H9 (cell line): ENCODE measurements at regions not wholly inside any gene's neighbourhood (a gene's known extent, or its start where the extent isn't known, plus 50 kb on each side); places are given as distances from the start of the nearest gene placed in this dataset.

ENCODE experiments used
- DNase-seq: peaks from one replicate; pipeline ENCODE4 v3.0.0-alpha.2; 2017
- H2AFZ ChIP-seq: one replicate; pipeline ENCODE4 v1.6.1; 2013; ENCODE audit warnings: mild to moderate bottlenecking, low read length, control low read depth, moderate library complexity
- H2AK5ac ChIP-seq: 2 replicates; pipeline ENCODE4 v1.6.1; 2013; ENCODE audit warnings: low read length, control low read depth, mixed read lengths; ENCODE audit not compliant: insufficient read length
- H2BK120ac ChIP-seq: one replicate; pipeline ENCODE4 v1.6.1; 2013; ENCODE audit warnings: low read depth, mild to moderate bottlenecking, low read length, control low read depth, inconsistent platforms; ENCODE audit not compliant: poor library complexity, severe bottlenecking
- H2BK12ac ChIP-seq: 2 replicates; pipeline ENCODE4 v1.6.1; 2013; ENCODE audit warnings: low read length, control low read depth, mixed read lengths, low read depth; ENCODE audit not compliant: insufficient read length
- H2BK15ac ChIP-seq: 2 replicates; pipeline ENCODE4 v1.6.1; 2013; ENCODE audit warnings: low read depth, low read length, control low read depth
- H2BK20ac ChIP-seq: one replicate; pipeline ENCODE4 v1.6.1; 2013; ENCODE audit warnings: low read depth, mild to moderate bottlenecking, low read length, control low read depth, inconsistent platforms; ENCODE audit not compliant: poor library complexity, severe bottlenecking
- H2BK5ac ChIP-seq: 2 replicates; pipeline ENCODE4 v1.6.1; 2013; ENCODE audit warnings: low read length, control low read depth, mixed read lengths; ENCODE audit not compliant: insufficient read length
- H3K14ac ChIP-seq: 2 replicates; pipeline ENCODE4 v1.6.1; 2013; ENCODE audit warnings: low read length, control low read depth; ENCODE audit not compliant: insufficient read depth
- H3K18ac ChIP-seq: 2 replicates; pipeline ENCODE4 v1.6.1; 2013; ENCODE audit warnings: low read depth, mild to moderate bottlenecking, mixed read lengths, low read length, control low read depth; ENCODE audit not compliant: insufficient read length
- H3K23ac ChIP-seq: 2 replicates; pipeline ENCODE4 v1.6.1; 2013; ENCODE audit warnings: low read length, control low read depth, mixed read lengths, low read depth; ENCODE audit not compliant: insufficient read length
- H3K23me2 ChIP-seq: 2 replicates; pipeline ENCODE4 v1.6.1; 2013; ENCODE audit warnings: low read depth, mild to moderate bottlenecking, mixed read lengths, low read length, control low read depth; ENCODE audit not compliant: insufficient read length, poor library complexity, severe bottlenecking
- H3K27ac ChIP-seq: 2 replicates; pipeline ENCODE4 v1.5.1; 2013; ENCODE audit warnings: low read length, control low read depth, mixed read lengths, low read depth; ENCODE audit not compliant: insufficient read length
- H3K27me3 ChIP-seq: 2 replicates; pipeline ENCODE4 v1.6.1; 2013; ENCODE audit warnings: low read length, control low read depth, inconsistent platforms; ENCODE audit not compliant: insufficient read depth
- H3K4ac ChIP-seq: 2 replicates; pipeline ENCODE4 v1.6.1; 2013; ENCODE audit warnings: low read depth, mild to moderate bottlenecking, control low read depth, inconsistent platforms, low read length, moderate library complexity
- H3K4me1 ChIP-seq: 2 replicates; pipeline ENCODE4 v1.6.1; 2013; ENCODE audit warnings: low read length, control low read depth, inconsistent platforms; ENCODE audit not compliant: insufficient read depth
- H3K4me2 ChIP-seq: 2 replicates; pipeline ENCODE4 v1.6.1; 2013; ENCODE audit warnings: low read length, control low read depth, mixed read lengths; ENCODE audit not compliant: insufficient read length, insufficient read depth
- H3K56ac ChIP-seq: 2 replicates; pipeline ENCODE4 v1.6.1; 2013; ENCODE audit warnings: low read depth, mild to moderate bottlenecking, mixed read lengths, low read length, control low read depth; ENCODE audit not compliant: insufficient read length
- H3K79me1 ChIP-seq: 2 replicates; pipeline ENCODE4 v1.6.1; 2013; ENCODE audit warnings: low read depth, mild to moderate bottlenecking, moderate library complexity, low read length, control low read depth, inconsistent platforms; ENCODE audit not compliant: insufficient read depth, poor library complexity, severe bottlenecking
- H3K79me2 ChIP-seq: 2 replicates; pipeline ENCODE4 v1.6.1; 2013; ENCODE audit warnings: low read length, control low read depth, inconsistent platforms; ENCODE audit not compliant: insufficient read depth
- H3K9ac ChIP-seq: 2 replicates; pipeline ENCODE4 v1.6.1; 2013; ENCODE audit warnings: low read length, control low read depth, mixed read lengths; ENCODE audit not compliant: insufficient read length; ENCODE audit errors: extremely low read depth
- H3K9me3 ChIP-seq: one replicate; pipeline ENCODE4 v1.6.1; 2013; ENCODE audit warnings: low read depth, low read length, inconsistent platforms; ENCODE audit not compliant: control insufficient read depth
- H3T11ph ChIP-seq: one replicate; pipeline ENCODE4 v1.6.1; 2013; ENCODE audit warnings: mild to moderate bottlenecking, low read length, control low read depth, inconsistent platforms
- H4K20me1 ChIP-seq: one replicate; pipeline ENCODE4 v1.6.1; 2013; ENCODE audit not compliant: control insufficient read depth, insufficient read length, insufficient read depth
- H4K5ac ChIP-seq: 2 replicates; pipeline ENCODE4 v1.6.1; 2013; ENCODE audit warnings: low read depth, mild to moderate bottlenecking, mixed read lengths, low read length, control low read depth; ENCODE audit not compliant: insufficient read length
- H4K8ac ChIP-seq: replicated peaks from 2 replicates; pipeline ENCODE4 v1.6.1; 2013; ENCODE audit warnings: low read length, control low read depth, mixed read lengths, low read depth; ENCODE audit not compliant: insufficient read length
- H4K91ac ChIP-seq: 2 replicates; pipeline ENCODE4 v1.6.1; 2013; ENCODE audit warnings: low read depth, mild to moderate bottlenecking, moderate library complexity, mixed read lengths, low read length, control low read depth; ENCODE audit not compliant: insufficient read length
- H3K27ac Mint-ChIP-seq, 3 experiments: 2 replicates in 2 of 3; 3 replicates in 1 of 3; pipeline ENCODE4 v1.8.0; 2020 to 2021; ENCODE audit warnings: mixed read lengths in 3 of 3, mild to moderate bottlenecking in 1 of 3, moderate library complexity in 1 of 3
- H3K27me3 Mint-ChIP-seq: 2 replicates; pipeline ENCODE4 v1.8.0; 2021; ENCODE audit warnings: low read depth, mild to moderate bottlenecking, moderate library complexity, mixed read lengths
- H3K36me3 Mint-ChIP-seq, 3 experiments: 2 replicates in 2 of 3; 3 replicates in 1 of 3; pipeline ENCODE4 v1.8.0; 2020 to 2021; ENCODE audit warnings: low read depth in 3 of 3, mixed read lengths in 3 of 3; ENCODE audit not compliant: insufficient read depth in 1 of 3
- H3K4me1 Mint-ChIP-seq, 2 experiments: 2 replicates each; pipeline ENCODE4 v1.8.0; 2020; ENCODE audit warnings: mixed read lengths in 2 of 2
- H3K4me3 Mint-ChIP-seq, 2 experiments: 2 replicates in 1 of 2; 3 replicates in 1 of 2; pipeline ENCODE4 v1.8.0; 2020 to 2021; ENCODE audit warnings: mild to moderate bottlenecking in 2 of 2, mixed read lengths in 2 of 2, moderate library complexity in 1 of 2
- H3K9me3 Mint-ChIP-seq, 2 experiments: 2 replicates in 1 of 2; 3 replicates in 1 of 2; pipeline ENCODE4 v1.8.0; 2020; ENCODE audit warnings: mild to moderate bottlenecking in 2 of 2, mixed read lengths in 2 of 2, moderate library complexity in 1 of 2
- WGBS: extraction: QIAGEN DNeasy Blood & Tissue Kit; methylation state at CpG from one replicate; pipeline ENCODE4 v1.1.7; 2013; ENCODE audit warnings: missing lambda C conversion rate, low lambda C conversion rate, mixed read lengths; ENCODE audit not compliant: insufficient read length; ENCODE audit errors: extremely low coverage; 5-methylcytosine and 5-hydroxymethylcytosine counted together
- TF ChIP-seq, protein P1 (sequence below): fragments of 200-600 bp; sonication (generic); conservative IDR thresholded peaks from 3 replicates; pipeline ENCODE4 v1.8.0; 2021; ENCODE audit warnings: antibody characterized with exemption, mild to moderate bottlenecking

DNA sequence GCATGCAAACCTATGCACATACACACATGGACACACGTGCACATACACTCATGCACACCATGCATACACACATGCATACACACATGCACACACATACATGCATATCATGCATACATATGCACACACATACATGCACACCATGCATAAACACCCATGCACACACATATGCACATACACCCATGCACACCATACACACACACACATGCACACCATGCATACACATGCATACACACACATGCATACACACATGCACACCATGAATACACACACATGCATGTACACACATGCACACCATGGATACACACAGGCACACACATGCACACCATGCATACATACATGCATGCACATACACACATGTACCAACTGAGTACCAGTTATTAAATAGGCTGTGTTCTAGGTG is 543.3 kb upstream of the EEF2KMT start:
- Mint-ChIP-seq H3K4me3 (no peak overlapping the region), H3K27me3 (no peaks in the 10 kb centered on the region), H3K27ac (no peak overlapping the region), H3K4me1 (peaks cover 16 to 24% of the 10 kb centered on the region in 2 experiments), H3K9me3 (no peaks in the 10 kb centered on the region; a peak in 1 of 5 replicates), H3K36me3 (no peaks in the 10 kb centered on the region)
- Histone ChIP-seq H3K23ac (no peak overlapping the region), H3K14ac (no peak overlapping the region), H3K18ac (no peak overlapping the region), H3K4ac (no peak overlapping the region), H4K5ac (no peak overlapping the region), H2BK15ac (no peak overlapping the region), H3K23me2 (no peaks in the 10 kb centered on the region), H3K79me1 (no peaks in the 10 kb centered on the region), H3K56ac (no peak overlapping the region), H2BK5ac (no peak overlapping the region), H4K8ac (no peak overlapping the region), H3K27me3 (no peaks in the 10 kb centered on the region), H3T11ph (no peak overlapping the region), H3K27ac (no peak overlapping the region), H2BK120ac (no peak overlapping the region), H2AFZ (no peak overlapping the region), H4K91ac (no peak overlapping the region), H3K4me2 (no peak overlapping the region), H3K79me2 (no peaks in the 10 kb centered on the region), H4K20me1 (no peaks in the 10 kb centered on the region), H2BK12ac (no peak overlapping the region), H3K4me1 (peaks cover 2% of the 10 kb centered on the region), H3K9ac (no peak overlapping the region), H2AK5ac (no peak overlapping the region), H3K9me3 (no peaks in the 10 kb centered on the region), H2BK20ac (no peak overlapping the region)
- no CpG with 5 or more reads among the region's 1 CpG for WGBS
- DNase-seq, result no peak
- TF ChIP-seq, protein P1, sequence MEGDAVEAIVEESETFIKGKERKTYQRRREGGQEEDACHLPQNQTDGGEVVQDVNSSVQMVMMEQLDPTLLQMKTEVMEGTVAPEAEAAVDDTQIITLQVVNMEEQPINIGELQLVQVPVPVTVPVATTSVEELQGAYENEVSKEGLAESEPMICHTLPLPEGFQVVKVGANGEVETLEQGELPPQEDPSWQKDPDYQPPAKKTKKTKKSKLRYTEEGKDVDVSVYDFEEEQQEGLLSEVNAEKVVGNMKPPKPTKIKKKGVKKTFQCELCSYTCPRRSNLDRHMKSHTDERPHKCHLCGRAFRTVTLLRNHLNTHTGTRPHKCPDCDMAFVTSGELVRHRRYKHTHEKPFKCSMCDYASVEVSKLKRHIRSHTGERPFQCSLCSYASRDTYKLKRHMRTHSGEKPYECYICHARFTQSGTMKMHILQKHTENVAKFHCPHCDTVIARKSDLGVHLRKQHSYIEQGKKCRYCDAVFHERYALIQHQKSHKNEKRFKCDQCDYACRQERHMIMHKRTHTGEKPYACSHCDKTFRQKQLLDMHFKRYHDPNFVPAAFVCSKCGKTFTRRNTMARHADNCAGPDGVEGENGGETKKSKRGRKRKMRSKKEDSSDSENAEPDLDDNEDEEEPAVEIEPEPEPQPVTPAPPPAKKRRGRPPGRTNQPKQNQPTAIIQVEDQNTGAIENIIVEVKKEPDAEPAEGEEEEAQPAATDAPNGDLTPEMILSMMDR, result no peak
